Panc1 (cell line): ENCODE measurements at regions not wholly inside any gene's neighbourhood (a gene's known extent, or its start where the extent isn't known, plus 50 kb on each side); places are given as distances from the start of the nearest gene placed in this dataset.

Source experiments
- ATAC-seq: fragments of 200-7000 bp; cut with Tn5 transposase; 2 replicates; pipeline ENCODE4 v1.9.1; 2020; ENCODE audit warnings: mild to moderate bottlenecking, moderate library complexity
- BruUV-seq: library from RNA; stranded (reverse); fragments of 400-500 nt; replicated peaks from 2 replicates; lab custom pipeline; 2021; lab: Mats Ljungman, UMichigan
- CTCF ChIA-PET: fragments of 300-600 bp; sonication (Branson Sonifier 250); formaldehyde crosslinking; loops from one replicate; lab custom pipeline; 2022; ENCODE audit warnings: antibody characterized with exemption; lab: Charles Lee
- POLR2A ChIA-PET: fragments of 300-600 bp; sonication (Branson Sonifier 250); formaldehyde crosslinking; loops from one replicate; lab custom pipeline; 2022; ENCODE audit warnings: antibody characterized with exemption; lab: Charles Lee
- DNase-seq: peaks from one replicate; pipeline ENCODE4 v3.0.0-alpha.2; 2010; ENCODE audit warnings: low read depth, low spot score
- H3K27ac ChIP-seq: 2 replicates; pipeline ENCODE4 v1.5.1; 2011; ENCODE audit warnings: mild to moderate bottlenecking, low read length, inconsistent platforms
- H3K27me3 ChIP-seq: fragments of 200-500 bp; sonication (Bioruptor generic); 2 replicates; pipeline ENCODE4 v1.6.0; 2014; ENCODE audit warnings: low read length, inconsistent platforms; ENCODE audit not compliant: control insufficient read depth, insufficient read depth
- H3K36me3 ChIP-seq: fragments of 200-500 bp; sonication (Bioruptor generic); 2 replicates; pipeline ENCODE4 v1.5.1; 2014; ENCODE audit warnings: inconsistent platforms, mild to moderate bottlenecking, low read length, moderate library complexity; ENCODE audit not compliant: control insufficient read depth, insufficient read depth
- H3K4me1 ChIP-seq: 2 replicates; pipeline ENCODE4 v1.5.1; 2011; ENCODE audit warnings: inconsistent platforms, mild to moderate bottlenecking, low read length, moderate library complexity; ENCODE audit not compliant: control insufficient read depth, insufficient read depth
- H3K4me3 ChIP-seq, 2 experiments: 2 replicates each; pipeline ENCODE4 v1.5.1; 2011 to 2012; ENCODE audit warnings: low read depth in 2 of 2, low read length in 2 of 2, mild to moderate bottlenecking in 2 of 2, inconsistent platforms in 1 of 2, moderate library complexity in 1 of 2
- H3K9me3 ChIP-seq: fragments of 200-500 bp; sonication (Bioruptor generic); 2 replicates; pipeline ENCODE4 v1.5.1; 2014; ENCODE audit warnings: low read depth, mild to moderate bottlenecking, inconsistent platforms, low read length, moderate library complexity; ENCODE audit not compliant: control insufficient read depth, insufficient read depth
- POLR2AphosphoS5 ChIP-seq: IDR thresholded peaks from 2 replicates; pipeline ENCODE4 v1.6.1; 2012; ENCODE audit warnings: mild to moderate bottlenecking, low read depth, low read length, moderate library complexity
- SIN3A ChIP-seq: IDR thresholded peaks from 2 replicates; pipeline ENCODE4 v1.6.1; 2012; ENCODE audit warnings: low read depth, mild to moderate bottlenecking, low read length, moderate library complexity, borderline replicate concordance; ENCODE audit not compliant: insufficient read depth
- TCF7L2 ChIP-seq: IDR thresholded peaks from 2 replicates; pipeline ENCODE4 v1.6.1; 2011; ENCODE audit warnings: mild to moderate bottlenecking, low read depth, low read length, inconsistent platforms
- in situ Hi-C: cut with HindIII; loops from 2 replicates; pipeline ENCODE4 v1.10.0; 2016; ENCODE audit warnings: low sequenced_read_pairs, low pct_unique_long_range_greater_than_20kb
- intact Hi-C: fragments of 100-400 bp; cut with micrococcal nuclease; formaldehyde crosslinking; loops from one replicate; pipeline ENCODE4 v1.10.0; 2022; ENCODE audit not compliant: unreplicated experiment
- TF ChIP-seq, protein P1 (sequence below), 2 experiments: IDR thresholded peaks; 2 replicates each; pipeline ENCODE4 v1.6.1; 2011 to 2012; ENCODE audit warnings: low read depth in 2 of 2, control low read depth in 1 of 2, low read length in 1 of 2, mild to moderate bottlenecking in 1 of 2, moderate library complexity in 1 of 2; ENCODE audit not compliant: insufficient read depth in 1 of 2
- TF ChIP-seq, protein P2 (sequence below): fragments of 450-650 bp; IDR thresholded peaks from 2 replicates; pipeline ENCODE4 v1.5.1; 2017; ENCODE audit warnings: mild to moderate bottlenecking

DNA sequence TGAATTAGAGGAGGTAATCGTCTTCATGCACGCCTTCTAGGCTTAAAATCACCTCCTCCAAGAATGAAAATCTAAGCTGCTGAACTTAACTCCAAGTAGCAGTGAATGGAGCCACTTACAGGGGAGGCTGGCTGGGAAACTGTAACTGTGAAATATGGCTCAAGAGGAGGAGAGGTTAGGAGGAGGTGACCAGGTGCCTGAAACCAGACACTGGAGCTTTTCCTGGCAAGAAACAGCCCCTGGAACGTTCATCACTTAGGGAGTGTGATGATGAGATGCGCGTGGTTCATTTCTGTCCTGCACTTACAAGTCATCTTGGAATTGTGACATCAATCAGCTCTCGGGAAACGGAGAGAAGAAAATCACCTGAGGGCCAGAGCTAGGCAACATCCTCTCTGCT lies 62.3 kb upstream of the TMEM132C start:
- in situ Hi-C loops, result no loop called here
- H3K27me3 ChIP-seq, result no peaks in the 10 kb centered on the region
- H3K36me3 ChIP-seq, result no peaks in the 10 kb centered on the region
- POLR2A ChIA-PET, result interaction anchor here (0.5 kb wide), 1 partner anchor 119 kb away, joined by 4 read pairs; no protein-coding TSS in a partner anchor
- no peaks in the 10 kb centered on the region for H3K9me3 ChIP-seq
- ATAC-seq, result no peak
- intact Hi-C loops, result no loop called here
- CTCF ChIA-PET, result no interaction called here
- no TSS peak for BruUV-seq
- no peaks in the 10 kb centered on the region for H3K4me1 ChIP-seq
- no peak for DNase-seq
- no peak overlapping the region for H3K27ac ChIP-seq
- TF ChIP-seq SIN3A (no peak), TCF7L2 (no peak), POLR2AphosphoS5 (no peak)
- TF ChIP-seq, protein P1, sequence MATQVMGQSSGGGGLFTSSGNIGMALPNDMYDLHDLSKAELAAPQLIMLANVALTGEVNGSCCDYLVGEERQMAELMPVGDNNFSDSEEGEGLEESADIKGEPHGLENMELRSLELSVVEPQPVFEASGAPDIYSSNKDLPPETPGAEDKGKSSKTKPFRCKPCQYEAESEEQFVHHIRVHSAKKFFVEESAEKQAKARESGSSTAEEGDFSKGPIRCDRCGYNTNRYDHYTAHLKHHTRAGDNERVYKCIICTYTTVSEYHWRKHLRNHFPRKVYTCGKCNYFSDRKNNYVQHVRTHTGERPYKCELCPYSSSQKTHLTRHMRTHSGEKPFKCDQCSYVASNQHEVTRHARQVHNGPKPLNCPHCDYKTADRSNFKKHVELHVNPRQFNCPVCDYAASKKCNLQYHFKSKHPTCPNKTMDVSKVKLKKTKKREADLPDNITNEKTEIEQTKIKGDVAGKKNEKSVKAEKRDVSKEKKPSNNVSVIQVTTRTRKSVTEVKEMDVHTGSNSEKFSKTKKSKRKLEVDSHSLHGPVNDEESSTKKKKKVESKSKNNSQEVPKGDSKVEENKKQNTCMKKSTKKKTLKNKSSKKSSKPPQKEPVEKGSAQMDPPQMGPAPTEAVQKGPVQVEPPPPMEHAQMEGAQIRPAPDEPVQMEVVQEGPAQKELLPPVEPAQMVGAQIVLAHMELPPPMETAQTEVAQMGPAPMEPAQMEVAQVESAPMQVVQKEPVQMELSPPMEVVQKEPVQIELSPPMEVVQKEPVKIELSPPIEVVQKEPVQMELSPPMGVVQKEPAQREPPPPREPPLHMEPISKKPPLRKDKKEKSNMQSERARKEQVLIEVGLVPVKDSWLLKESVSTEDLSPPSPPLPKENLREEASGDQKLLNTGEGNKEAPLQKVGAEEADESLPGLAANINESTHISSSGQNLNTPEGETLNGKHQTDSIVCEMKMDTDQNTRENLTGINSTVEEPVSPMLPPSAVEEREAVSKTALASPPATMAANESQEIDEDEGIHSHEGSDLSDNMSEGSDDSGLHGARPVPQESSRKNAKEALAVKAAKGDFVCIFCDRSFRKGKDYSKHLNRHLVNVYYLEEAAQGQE (IDR thresholded peaks at IDR 0.05; ENCODE audit: insufficient read depth in 1 of 2, low read depth in 2 of 2, low read length in 1 of 2), result no peak
- TF ChIP-seq, protein P2, sequence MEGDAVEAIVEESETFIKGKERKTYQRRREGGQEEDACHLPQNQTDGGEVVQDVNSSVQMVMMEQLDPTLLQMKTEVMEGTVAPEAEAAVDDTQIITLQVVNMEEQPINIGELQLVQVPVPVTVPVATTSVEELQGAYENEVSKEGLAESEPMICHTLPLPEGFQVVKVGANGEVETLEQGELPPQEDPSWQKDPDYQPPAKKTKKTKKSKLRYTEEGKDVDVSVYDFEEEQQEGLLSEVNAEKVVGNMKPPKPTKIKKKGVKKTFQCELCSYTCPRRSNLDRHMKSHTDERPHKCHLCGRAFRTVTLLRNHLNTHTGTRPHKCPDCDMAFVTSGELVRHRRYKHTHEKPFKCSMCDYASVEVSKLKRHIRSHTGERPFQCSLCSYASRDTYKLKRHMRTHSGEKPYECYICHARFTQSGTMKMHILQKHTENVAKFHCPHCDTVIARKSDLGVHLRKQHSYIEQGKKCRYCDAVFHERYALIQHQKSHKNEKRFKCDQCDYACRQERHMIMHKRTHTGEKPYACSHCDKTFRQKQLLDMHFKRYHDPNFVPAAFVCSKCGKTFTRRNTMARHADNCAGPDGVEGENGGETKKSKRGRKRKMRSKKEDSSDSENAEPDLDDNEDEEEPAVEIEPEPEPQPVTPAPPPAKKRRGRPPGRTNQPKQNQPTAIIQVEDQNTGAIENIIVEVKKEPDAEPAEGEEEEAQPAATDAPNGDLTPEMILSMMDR, result no peak
- no peak overlapping the region for H3K4me3 ChIP-seq

DNA sequence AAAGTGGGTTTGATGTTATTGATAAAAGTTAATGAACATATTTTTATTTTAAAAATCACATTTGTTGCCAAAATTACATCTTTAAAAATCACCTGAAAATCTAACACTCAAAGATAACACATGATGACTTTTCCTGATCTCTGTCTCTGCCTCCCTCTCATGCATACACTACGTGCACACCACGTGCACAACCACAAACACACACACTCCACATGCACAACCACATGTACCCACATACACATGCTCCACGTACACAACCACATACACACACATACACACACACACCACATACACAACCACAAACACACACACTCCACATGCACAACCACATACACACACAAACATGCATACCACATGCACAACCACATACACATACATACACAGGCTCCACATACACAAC lies 61.8 kb upstream of the TMEM132C start:
- CTCF ChIA-PET, result no interaction called here
- DNase-seq, result no peak
- Histone ChIP-seq H3K27ac (no peak overlapping the region), H3K4me3 (no peak overlapping the region), H3K36me3 (no peaks in the 10 kb centered on the region), H3K9me3 (no peaks in the 10 kb centered on the region), H3K27me3 (no peaks in the 10 kb centered on the region), H3K4me1 (no peaks in the 10 kb centered on the region)
- no TSS peak for BruUV-seq
- in situ Hi-C loops, result no loop called here
- POLR2A ChIA-PET, result no interaction called here
- TF ChIP-seq TCF7L2 (no peak), POLR2AphosphoS5 (no peak), SIN3A (no peak)
- TF ChIP-seq, protein P2, result no peak
- TF ChIP-seq, protein P1 (IDR thresholded peaks at IDR 0.05; ENCODE audit: insufficient read depth in 1 of 2, low read depth in 2 of 2, low read length in 1 of 2), result no peak
- no peak for ATAC-seq
- intact Hi-C loops, result no loop called here
